HepG2 (cell line): ENCODE measurements at regions not wholly inside any gene's neighbourhood (a gene's known extent, or its start where the extent isn't known, plus 50 kb on each side); places are given as distances from the start of the nearest gene placed in this dataset.

Experiments used
- DNMT1 ChIP-seq: sonication (generic); formaldehyde crosslinking; IDR thresholded peaks from 2 replicates; pipeline ENCODE4 v1.5.1; 2020; ENCODE audit warnings: mild to moderate bottlenecking, missing genetic modification reagents
- KAT2B ChIP-seq: fragments of 150-350 bp; IDR thresholded peaks from 2 replicates; pipeline ENCODE4 v1.6.1; 2014; ENCODE audit warnings: low read depth, low read length, borderline replicate concordance
- KLF16 ChIP-seq, 2 experiments: sonication (generic) in 1 of 2; formaldehyde crosslinking in 1 of 2; IDR thresholded peaks; 2 replicates each; pipeline versions ENCODE4 v1.6.1 to v1.8.0; 2016 to 2023; ENCODE audit warnings: missing genetic modification reagents in 2 of 2, missing compliant biosample characterization in 1 of 2
- MTA1 ChIP-seq: sonication (generic); formaldehyde crosslinking; IDR thresholded peaks from 2 replicates; pipeline ENCODE4 v1.4.0; 2020; ENCODE audit warnings: missing genetic modification reagents, mild to moderate bottlenecking, borderline replicate concordance
- POLR2AphosphoS5 ChIP-seq: IDR thresholded peaks from 2 replicates; pipeline ENCODE4 v1.6.1; 2012; ENCODE audit warnings: low read depth, low read length
- SP1 ChIP-seq, 2 experiments: fragments of 450-650 bp in 1 of 2; sonication (generic) in 1 of 2; formaldehyde crosslinking in 1 of 2; IDR thresholded peaks; 2 replicates each; pipeline versions ENCODE4 v1.4.0 to v1.6.1; 2016 to 2020; ENCODE audit warnings: missing genetic modification reagents in 1 of 2
- ZSCAN29 ChIP-seq: sonication (generic); formaldehyde crosslinking; conservative IDR thresholded peaks from 2 replicates; pipeline ENCODE4 v1.4.0; 2020; ENCODE audit warnings: mild to moderate bottlenecking, missing genetic modification reagents
- TF ChIP-seq, protein P1 (sequence below): sonication (generic); formaldehyde crosslinking; IDR thresholded peaks from 2 replicates; pipeline ENCODE4 v1.8.0; 2022; ENCODE audit warnings: mild to moderate bottlenecking, missing genetic modification reagents, borderline replicate concordance
- TF ChIP-seq, protein P2 (sequence below): sonication (generic); formaldehyde crosslinking; IDR thresholded peaks from 2 replicates; pipeline ENCODE4 v1.8.1; 2023; ENCODE audit warnings: mild to moderate bottlenecking, missing genetic modification reagents

DNA sequence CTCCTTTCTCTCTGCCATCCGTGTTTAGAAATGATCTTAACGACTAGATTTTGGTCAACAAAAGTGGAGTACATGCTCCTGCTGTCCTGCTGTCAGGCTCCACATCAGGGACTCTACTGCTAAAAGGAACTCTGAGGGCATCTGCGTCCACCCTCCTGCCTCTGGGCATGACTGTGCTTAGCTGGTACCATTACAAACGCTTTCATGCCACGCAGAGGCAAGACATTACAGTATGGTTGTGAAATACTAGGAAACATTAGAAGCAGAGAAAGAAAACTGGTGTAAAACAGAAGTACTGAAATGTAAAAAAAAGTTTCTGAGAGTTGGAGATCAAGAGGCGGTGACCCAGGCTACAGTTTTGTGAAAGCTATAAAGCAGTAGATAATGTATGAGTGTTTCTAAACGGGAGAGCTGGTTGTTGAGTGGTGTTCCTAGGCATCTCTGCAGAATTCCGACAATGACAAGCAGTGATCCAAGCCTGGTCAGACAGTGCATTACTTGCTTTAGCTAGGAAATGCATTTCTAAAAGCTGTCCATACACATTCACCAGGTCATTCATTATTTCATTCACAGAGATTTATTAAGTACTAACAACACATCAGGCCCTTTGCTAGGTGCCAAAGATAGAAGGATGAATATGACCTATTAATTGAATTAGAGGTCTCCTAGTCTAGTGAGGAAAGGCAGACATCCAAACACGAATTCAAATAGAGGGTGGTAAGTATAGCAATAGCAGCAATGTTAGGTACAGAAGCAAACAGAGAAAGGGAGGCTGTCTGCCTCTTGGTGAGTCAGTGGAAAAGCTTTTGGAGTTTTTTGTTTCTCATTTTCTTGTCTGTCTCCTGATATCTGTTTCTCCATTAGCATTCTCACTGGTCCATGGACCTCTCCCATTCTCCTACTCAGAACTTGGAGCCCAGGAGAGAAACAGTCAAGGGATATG lies 401.9 kb downstream of the LMO4 start:
- TF ChIP-seq, protein P1, sequence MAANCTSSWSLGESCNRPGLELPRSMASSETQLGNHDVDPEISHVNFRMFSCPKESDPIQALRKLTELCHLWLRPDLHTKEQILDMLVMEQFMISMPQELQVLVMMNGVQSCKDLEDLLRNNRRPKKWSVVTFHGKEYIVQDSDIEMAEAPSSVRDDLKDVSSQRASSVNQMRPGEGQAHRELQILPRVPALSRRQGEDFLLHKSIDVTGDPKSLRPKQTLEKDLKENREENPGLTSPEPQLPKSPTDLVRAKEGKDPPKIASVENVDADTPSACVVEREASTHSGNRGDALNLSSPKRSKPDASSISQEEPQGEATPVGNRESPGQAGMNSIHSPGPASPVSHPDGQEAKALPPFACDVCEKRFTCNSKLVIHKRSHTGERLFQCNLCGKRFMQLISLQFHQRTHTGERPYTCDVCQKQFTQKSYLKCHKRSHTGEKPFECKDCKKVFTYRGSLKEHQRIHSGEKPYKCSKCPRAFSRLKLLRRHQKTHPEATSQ (CRISPR knock-in tag): no peak
- TF ChIP-seq, protein P2, sequence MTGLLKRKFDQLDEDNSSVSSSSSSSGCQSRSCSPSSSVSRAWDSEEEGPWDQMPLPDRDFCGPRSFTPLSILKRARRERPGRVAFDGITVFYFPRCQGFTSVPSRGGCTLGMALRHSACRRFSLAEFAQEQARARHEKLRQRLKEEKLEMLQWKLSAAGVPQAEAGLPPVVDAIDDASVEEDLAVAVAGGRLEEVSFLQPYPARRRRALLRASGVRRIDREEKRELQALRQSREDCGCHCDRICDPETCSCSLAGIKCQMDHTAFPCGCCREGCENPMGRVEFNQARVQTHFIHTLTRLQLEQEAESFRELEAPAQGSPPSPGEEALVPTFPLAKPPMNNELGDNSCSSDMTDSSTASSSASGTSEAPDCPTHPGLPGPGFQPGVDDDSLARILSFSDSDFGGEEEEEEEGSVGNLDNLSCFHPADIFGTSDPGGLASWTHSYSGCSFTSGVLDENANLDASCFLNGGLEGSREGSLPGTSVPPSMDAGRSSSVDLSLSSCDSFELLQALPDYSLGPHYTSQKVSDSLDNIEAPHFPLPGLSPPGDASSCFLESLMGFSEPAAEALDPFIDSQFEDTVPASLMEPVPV (CRISPR knock-in tag): no peak
- TF ChIP-seq MTA1 (CRISPR knock-in tag): no peak
- no peak for TF ChIP-seq KLF16 (CRISPR knock-in tag; IDR thresholded peaks at IDR 0.05)
- TF ChIP-seq KAT2B: no peak
- TF ChIP-seq ZSCAN29 (CRISPR knock-in tag): no peak
- no peak for TF ChIP-seq DNMT1 (CRISPR knock-in tag)
- TF ChIP-seq SP1 (IDR thresholded peaks at IDR 0.05): no peak
- TF ChIP-seq SP1 (CRISPR knock-in tag; IDR thresholded peaks at IDR 0.05): no peak
- no peak for TF ChIP-seq POLR2AphosphoS5
